Endothelial cell of umbilical vein (primary cell): ENCODE measurements at regions not wholly inside any gene's neighbourhood (a gene's known extent, or its start where the extent isn't known, plus 50 kb on each side); places are given as distances from the start of the nearest gene placed in this dataset.

Experiments used
- CTCF ChIP-seq, 2 donors: IDR thresholded peaks; 1 replicate in 1 of 2; 2 replicates in 1 of 2; pipeline ENCODE4 v1.5.1; 2011; ENCODE audit warnings: low read length in 2 of 2, mild to moderate bottlenecking in 2 of 2, moderate library complexity in 2 of 2, control low read depth in 1 of 2, inconsistent platforms in 1 of 2, low read depth in 1 of 2; ENCODE audit not compliant: insufficient read depth in 1 of 2; ENCODE audit errors: extremely low read depth in 1 of 2
- POLR2A ChIP-seq: IDR thresholded peaks from 2 replicates; pipeline ENCODE4 v1.6.1; 2012; ENCODE audit warnings: low read depth, mild to moderate bottlenecking, control low read depth, low read length

GRCh38 chr1:213678753-213679152 is 309.0 kb upstream of the PROX1 start:
- no peak for TF ChIP-seq CTCF (IDR thresholded peaks at IDR 0.05; ENCODE audit: extremely low read depth in 1 of 2, insufficient read depth in 1 of 2, low read depth in 1 of 2, low read length in 2 of 2)
- no peak for TF ChIP-seq POLR2A
